ENCODE measurements at regions not wholly inside any gene's neighbourhood (a gene's known extent, or its start where the extent isn't known, plus 50 kb on each side); places are given as distances from the start of the nearest gene placed in this dataset.
"Not testable (repeated sequence)": the region's sequence is repeated elsewhere in the genome, so short reads cannot be mapped to it uniquely, and the experiment has no call there.

- not testable (repeated sequence) for TF ChIP-seq CTCF (IDR thresholded peaks at IDR 0.05; ENCODE audit: low read length); EZH2 (optimal IDR thresholded peaks at IDR 0.05; ENCODE audit: low read depth, low read length); EZH2phosphoT487 (IDR thresholded peaks at IDR 0.05; ENCODE audit: low read length)
Measured at GRCh38 chr9:42757251-42757650, 573.8 kb downstream of the SPATA31A6 start.
